ENCODE measurements at regions not wholly inside any gene's neighbourhood (a gene's known extent, or its start where the extent isn't known, plus 50 kb on each side); places are given as distances from the start of the nearest gene placed in this dataset.
"Not testable (repeated sequence)": the region's sequence is repeated elsewhere in the genome, so short reads cannot be mapped to it uniquely, and the experiment has no call there.

GRCh38 chr14:85895603-85896002 is 365.7 kb downstream of the FLRT2 start:
- no peaks in the 10 kb centered on the region for H3K27me3 Mint-ChIP-seq
- no peaks in the 10 kb centered on the region for H3K4me1 Mint-ChIP-seq (ENCODE audit: low read depth)
- no peak overlapping the region for H3K27ac Mint-ChIP-seq

GRCh38 chr14:85892251-85892650 is 362.3 kb downstream of the FLRT2 start:
- Mint-ChIP-seq H3K36me3 (no peaks in the 10 kb centered on the region), H3K4me1 (ENCODE audit: low read depth) (no peaks in the 10 kb centered on the region), H3K4me3 (no peak overlapping the region), H3K27ac (no peak overlapping the region), H3K27me3 (no peaks in the 10 kb centered on the region), H3K9me3 (ENCODE audit: low read depth) (no peaks in the 10 kb centered on the region)

More at GRCh38 chr14:85895603-85896002, 365.7 kb downstream of the FLRT2 start:
- no peaks in the 10 kb centered on the region for H3K9me3 Mint-ChIP-seq (ENCODE audit: low read depth)
- H3K36me3 Mint-ChIP-seq: no peaks in the 10 kb centered on the region
- no peak overlapping the region for H3K4me3 Mint-ChIP-seq

- peaks cover 1% of the 10 kb centered on the region for H3K27me3 Mint-ChIP-seq
- H3K9me3 Mint-ChIP-seq (ENCODE audit: low read depth): no peaks in the 10 kb centered on the region
- no peak overlapping the region for H3K27ac Mint-ChIP-seq
- H3K4me3 Mint-ChIP-seq: no peak overlapping the region
- H3K36me3 Mint-ChIP-seq: no peaks in the 10 kb centered on the region
- no peaks in the 10 kb centered on the region for H3K4me1 Mint-ChIP-seq (ENCODE audit: low read depth)
These were observed 354.0 kb downstream of the FLRT2 start for GRCh38 chr14:85883966-85884365.

GRCh38 chr14:85883101-85883500 is 353.2 kb downstream of the FLRT2 start:
- Mint-ChIP-seq H3K4me1 (ENCODE audit: low read depth) (no peaks in the 10 kb centered on the region), H3K9me3 (ENCODE audit: low read depth) (no peaks in the 10 kb centered on the region), H3K36me3 (no peaks in the 10 kb centered on the region), H3K4me3 (no peak overlapping the region), H3K27ac (no peak overlapping the region), H3K27me3 (peaks cover 1% of the 10 kb centered on the region)

- no peaks in the 10 kb centered on the region for H3K36me3 Mint-ChIP-seq
- H3K4me1 Mint-ChIP-seq (ENCODE audit: low read depth): no peaks in the 10 kb centered on the region
- H3K9me3 Mint-ChIP-seq (ENCODE audit: low read depth): no peaks in the 10 kb centered on the region
- no peak overlapping the region for H3K4me3 Mint-ChIP-seq
- no peak overlapping the region for H3K27ac Mint-ChIP-seq
- peaks cover 1% of the 10 kb centered on the region for H3K27me3 Mint-ChIP-seq
These were observed 352.0 kb downstream of the FLRT2 start for GRCh38 chr14:85881935-85882334.

GRCh38 chr14:85878874-85879273 is 348.9 kb downstream of the FLRT2 start:
- H3K4me3 Mint-ChIP-seq: no peak overlapping the region
- H3K9me3 Mint-ChIP-seq (ENCODE audit: low read depth): no peaks in the 10 kb centered on the region
- H3K36me3 Mint-ChIP-seq: no peaks in the 10 kb centered on the region
- H3K4me1 Mint-ChIP-seq (ENCODE audit: low read depth): no peaks in the 10 kb centered on the region
- H3K27ac Mint-ChIP-seq: no peak overlapping the region
- peaks cover 5% of the 10 kb centered on the region for H3K27me3 Mint-ChIP-seq

GRCh38 chr14:85873006-85873405 is 343.1 kb downstream of the FLRT2 start:
- Mint-ChIP-seq H3K4me1 (ENCODE audit: low read depth) (no peaks in the 10 kb centered on the region), H3K27me3 (peaks cover 13% of the 10 kb centered on the region), H3K9me3 (ENCODE audit: low read depth) (peaks cover 9% of the 10 kb centered on the region), H3K27ac (no peak overlapping the region), H3K4me3 (no peak overlapping the region), H3K36me3 (no peaks in the 10 kb centered on the region)

- no peak overlapping the region for H3K4me3 Mint-ChIP-seq
- peaks cover 4% of the 10 kb centered on the region for H3K27me3 Mint-ChIP-seq
- no peak overlapping the region for H3K27ac Mint-ChIP-seq
- no peaks in the 10 kb centered on the region for H3K36me3 Mint-ChIP-seq
- peaks cover 9% of the 10 kb centered on the region for H3K9me3 Mint-ChIP-seq (ENCODE audit: low read depth)
- no peaks in the 10 kb centered on the region for H3K4me1 Mint-ChIP-seq (ENCODE audit: low read depth)
These were observed 337.5 kb downstream of the FLRT2 start for GRCh38 chr14:85867450-85867849.

GRCh38 chr14:85865701-85866100 is 335.8 kb downstream of the FLRT2 start:
- Mint-ChIP-seq H3K27ac (no peak overlapping the region), H3K4me1 (ENCODE audit: low read depth) (no peaks in the 10 kb centered on the region), H3K27me3 (peaks cover 2% of the 10 kb centered on the region), H3K9me3 (ENCODE audit: low read depth) (peaks cover 9% of the 10 kb centered on the region), H3K36me3 (no peaks in the 10 kb centered on the region), H3K4me3 (no peak overlapping the region)

- no peaks in the 10 kb centered on the region for H3K36me3 Mint-ChIP-seq
These were observed 328.7 kb downstream of the FLRT2 start for GRCh38 chr14:85858634-85859033.

GRCh38 chr14:85856430-85856829 is 326.5 kb downstream of the FLRT2 start:
- H3K27ac Mint-ChIP-seq: no peak overlapping the region
- H3K36me3 Mint-ChIP-seq: no peaks in the 10 kb centered on the region
- H3K27me3 Mint-ChIP-seq: peaks cover 2% of the 10 kb centered on the region
- H3K4me3 Mint-ChIP-seq: no peak overlapping the region
- no peaks in the 10 kb centered on the region for H3K4me1 Mint-ChIP-seq (ENCODE audit: low read depth)
- no peaks in the 10 kb centered on the region for H3K9me3 Mint-ChIP-seq (ENCODE audit: low read depth)

More at GRCh38 chr14:85858634-85859033, 328.7 kb downstream of the FLRT2 start:
- no peaks in the 10 kb centered on the region for H3K4me1 Mint-ChIP-seq (ENCODE audit: low read depth)
- no peak overlapping the region for H3K27ac Mint-ChIP-seq
- no peak overlapping the region for H3K4me3 Mint-ChIP-seq
- no peaks in the 10 kb centered on the region for H3K9me3 Mint-ChIP-seq (ENCODE audit: low read depth)
- peaks cover 2% of the 10 kb centered on the region for H3K27me3 Mint-ChIP-seq

- Mint-ChIP-seq H3K9me3 (ENCODE audit: low read depth) (no peaks in the 10 kb centered on the region), H3K27me3 (peaks cover 2% of the 10 kb centered on the region), H3K4me1 (ENCODE audit: low read depth) (no peaks in the 10 kb centered on the region), H3K27ac (no peak overlapping the region), H3K36me3 (no peaks in the 10 kb centered on the region), H3K4me3 (no peak overlapping the region)
These were observed 324.1 kb downstream of the FLRT2 start for GRCh38 chr14:85853996-85854526.

- H3K4me1 Mint-ChIP-seq (ENCODE audit: low read depth): no peaks in the 10 kb centered on the region
- no peaks in the 10 kb centered on the region for H3K9me3 Mint-ChIP-seq (ENCODE audit: low read depth)
- H3K27ac Mint-ChIP-seq: no peak overlapping the region
- H3K36me3 Mint-ChIP-seq: no peaks in the 10 kb centered on the region
- no peak overlapping the region for H3K4me3 Mint-ChIP-seq
- H3K27me3 Mint-ChIP-seq: no peaks in the 10 kb centered on the region
These were observed 323.0 kb downstream of the FLRT2 start for GRCh38 chr14:85852906-85853305.

- H3K36me3 Mint-ChIP-seq; H3K4me1 Mint-ChIP-seq (ENCODE audit: low read depth); H3K27ac Mint-ChIP-seq; H3K27me3 Mint-ChIP-seq; H3K4me3 Mint-ChIP-seq; H3K9me3 Mint-ChIP-seq (ENCODE audit: low read depth): not testable (repeated sequence)
These were observed 322.2 kb downstream of the FLRT2 start for GRCh38 chr14:85852123-85852522.

- H3K36me3 Mint-ChIP-seq; H3K27ac Mint-ChIP-seq; H3K4me1 Mint-ChIP-seq (ENCODE audit: low read depth); H3K9me3 Mint-ChIP-seq (ENCODE audit: low read depth); H3K4me3 Mint-ChIP-seq; H3K27me3 Mint-ChIP-seq: not testable (repeated sequence)
These were observed 300.6 kb downstream of the FLRT2 start for GRCh38 chr14:85830549-85830948.

GRCh38 chr14:85829601-85830000 is 299.7 kb downstream of the FLRT2 start:
- not testable (repeated sequence) for H3K36me3 Mint-ChIP-seq; H3K4me3 Mint-ChIP-seq; H3K9me3 Mint-ChIP-seq (ENCODE audit: low read depth); H3K27me3 Mint-ChIP-seq; H3K4me1 Mint-ChIP-seq (ENCODE audit: low read depth); H3K27ac Mint-ChIP-seq
